GM23338 (cell line): ENCODE measurements at regions not wholly inside any gene's neighbourhood (a gene's known extent, or its start where the extent isn't known, plus 50 kb on each side); places are given as distances from the start of the nearest gene placed in this dataset.

ENCODE experiments used
- ATAC-seq: fragments of 200-7000 bp; cut with Tn5 transposase; 3 replicates; pipeline ENCODE4 v1.9.1; 2020
- DNase-seq: peaks from one replicate; pipeline ENCODE4 v3.0.0-alpha.2; 2015; ENCODE audit warnings: low spot score
- H2AFZ ChIP-seq: fragments of 200-600 bp; sonication (generic); 2 replicates; pipeline ENCODE4 v1.8.0; 2016; ENCODE audit warnings: antibody characterized with exemption, mild to moderate bottlenecking, moderate library complexity
- H3F3A ChIP-seq: fragments of 200-600 bp; sonication (generic); replicated peaks from 2 replicates; pipeline ENCODE4 v1.8.0; 2017; ENCODE audit warnings: antibody characterized with exemption, mixed run types, low read depth
- H3K27ac ChIP-seq: fragments of 200-600 bp; sonication (generic); 2 replicates; pipeline ENCODE4 v1.6.1; 2016; ENCODE audit warnings: low read depth
- H3K27me3 ChIP-seq: fragments of 200-600 bp; sonication (generic); 2 replicates; pipeline ENCODE4 v1.8.0; 2016; ENCODE audit warnings: mild to moderate bottlenecking, mixed run types, moderate library complexity; ENCODE audit not compliant: insufficient read depth
- H3K36me3 ChIP-seq: fragments of 200-600 bp; sonication (generic); 2 replicates; pipeline ENCODE4 v1.8.0; 2016; ENCODE audit warnings: mild to moderate bottlenecking; ENCODE audit not compliant: insufficient read depth
- H3K4me1 ChIP-seq: fragments of 200-600 bp; sonication (generic); 2 replicates; pipeline ENCODE4 v1.8.0; 2016; ENCODE audit warnings: mild to moderate bottlenecking, moderate library complexity; ENCODE audit not compliant: insufficient read depth
- H3K4me2 ChIP-seq: fragments of 200-600 bp; sonication (generic); 2 replicates; pipeline ENCODE4 v1.7.1; 2017; ENCODE audit warnings: mixed run types
- H3K4me3 ChIP-seq: fragments of 200-600 bp; sonication (generic); 2 replicates; pipeline ENCODE4 v1.6.1; 2016; ENCODE audit warnings: mixed run types
- H3K79me2 ChIP-seq: fragments of 200-600 bp; sonication (generic); replicated peaks from 2 replicates; pipeline ENCODE4 v1.8.0; 2017; ENCODE audit warnings: mild to moderate bottlenecking; ENCODE audit not compliant: insufficient read depth
- H3K9me2 ChIP-seq: fragments of 200-600 bp; sonication (generic); 2 replicates; pipeline ENCODE4 v1.8.0; 2017; ENCODE audit not compliant: insufficient read depth
- H4K20me1 ChIP-seq: fragments of 200-600 bp; sonication (generic); replicated peaks from 2 replicates; pipeline ENCODE4 v1.8.0; 2017; ENCODE audit warnings: mild to moderate bottlenecking; ENCODE audit not compliant: insufficient read depth
- H3K27ac Mint-ChIP-seq: 2 replicates; pipeline ENCODE4 v1.8.0; 2020; ENCODE audit warnings: inconsistent platforms, mild to moderate bottlenecking, moderate library complexity, mixed read lengths
- H3K27me3 Mint-ChIP-seq: 3 replicates; pipeline ENCODE4 v1.8.0; 2022; ENCODE audit warnings: low read depth, mild to moderate bottlenecking, moderate library complexity, mixed read lengths, inconsistent platforms; ENCODE audit not compliant: insufficient read depth, poor library complexity
- H3K36me3 Mint-ChIP-seq: 3 replicates; pipeline ENCODE4 v1.8.0; 2021; ENCODE audit warnings: low read depth, mild to moderate bottlenecking, inconsistent platforms, moderate library complexity, mixed read lengths
- H3K4me1 Mint-ChIP-seq: 3 replicates; pipeline ENCODE4 v1.8.0; 2020; ENCODE audit warnings: mild to moderate bottlenecking, inconsistent platforms, mixed read lengths
- H3K4me3 Mint-ChIP-seq: 3 replicates; pipeline ENCODE4 v1.8.0; 2021; ENCODE audit warnings: moderate library complexity, mild to moderate bottlenecking, inconsistent platforms, mixed read lengths
- H3K9me3 Mint-ChIP-seq: 3 replicates; pipeline ENCODE4 v1.8.0; 2020; ENCODE audit warnings: moderate library complexity, mild to moderate bottlenecking, inconsistent platforms, mixed read lengths
- CREB1 ChIP-seq: fragments of 250-450 bp; sonication (Bioruptor Pico); IDR thresholded peaks from 2 replicates; pipeline ENCODE4 v1.5.0; 2020; ENCODE audit warnings: low read depth, mild to moderate bottlenecking, moderate library complexity
- CTCF ChIP-seq, 2 experiments: fragments of 200-600 bp in 1 of 2; sonication (generic) in 1 of 2; conservative IDR thresholded peaks; 2 replicates each; pipeline versions ENCODE4 v1.5.1 to v1.6.1; 2016 to 2017; ENCODE audit warnings: antibody characterized with exemption in 2 of 2, low read depth in 2 of 2, mild to moderate bottlenecking in 2 of 2, moderate library complexity in 1 of 2
- ETS1 ChIP-seq: IDR thresholded peaks from 2 replicates; pipeline ENCODE4 v1.6.1; 2016; ENCODE audit warnings: antibody characterized with exemption
- EZH2 ChIP-seq: fragments of 200-600 bp; sonication (generic); IDR thresholded peaks from one replicate; pipeline ENCODE4 v1.8.0; 2017; ENCODE audit warnings: antibody characterized with exemption, mild to moderate bottlenecking, low read depth; ENCODE audit not compliant: unreplicated experiment
- EZH2phosphoT487 ChIP-seq: fragments of 200-600 bp; sonication (generic); IDR thresholded peaks from one replicate; pipeline ENCODE4 v1.8.1; 2018; ENCODE audit warnings: antibody characterized with exemption; ENCODE audit not compliant: unreplicated experiment
- JUNB ChIP-seq: IDR thresholded peaks from one replicate; pipeline ENCODE4 v1.6.1; 2016; ENCODE audit warnings: antibody characterized with exemption; ENCODE audit not compliant: unreplicated experiment
- NANOG ChIP-seq: IDR thresholded peaks from 2 replicates; pipeline ENCODE4 v1.6.1; 2016; ENCODE audit warnings: antibody characterized with exemption, borderline replicate concordance
- POLR2AphosphoS5 ChIP-seq: IDR thresholded peaks from 2 replicates; pipeline ENCODE4 v1.6.1; 2016; ENCODE audit warnings: antibody characterized with exemption, low read depth
- REST ChIP-seq: IDR thresholded peaks from one replicate; pipeline ENCODE4 v1.6.1; 2018; ENCODE audit warnings: antibody characterized with exemption; ENCODE audit not compliant: unreplicated experiment
- STAT1 ChIP-seq: IDR thresholded peaks from one replicate; pipeline ENCODE4 v1.6.1; 2016; ENCODE audit warnings: antibody characterized with exemption; ENCODE audit not compliant: unreplicated experiment
- ZNF114 ChIP-seq: fragments of 250-450 bp; sonication (Bioruptor Pico); IDR thresholded peaks from 2 replicates; pipeline ENCODE4 v1.5.0; 2020; ENCODE audit warnings: mild to moderate bottlenecking, moderate library complexity

- Histone ChIP-seq H4K20me1 (no peaks in the 10 kb centered on the region), H3K4me1 (peaks cover 23% of the 10 kb centered on the region), H3K4me3 (no peak overlapping the region), H3K36me3 (no peaks in the 10 kb centered on the region), H3K79me2 (no peaks in the 10 kb centered on the region), H2AFZ (no peak overlapping the region; the same call in 1 of the 2 replicates), H3K27me3 (no peaks in the 10 kb centered on the region), H3K27ac (no peak overlapping the region), H3K4me2 (no peak overlapping the region), H3K9me2 (0 out of 2 replicates have a peak, but pooled peaks cover 3% of the 10 kb centered on the region), H3F3A (no peaks in the 10 kb centered on the region)
- Mint-ChIP-seq H3K36me3 (no peaks in the 10 kb centered on the region), H3K9me3 (no peaks in the 10 kb centered on the region), H3K27me3 (no peaks in the 10 kb centered on the region), H3K4me1 (peaks cover 21% of the 10 kb centered on the region), H3K27ac (peak overlapping the region; percentile 85; the same call in 1 of the 2 replicates), H3K4me3 (no peak overlapping the region)
- ATAC-seq (no peak), DNase-seq (no peak)
- TF ChIP-seq JUNB: no peak
- TF ChIP-seq EZH2phosphoT487: no peak
- TF ChIP-seq ETS1: no peak
- TF ChIP-seq NANOG: no peak
- no peak for TF ChIP-seq REST
- no peak for TF ChIP-seq CTCF (conservative IDR thresholded peaks at IDR 0.05; ENCODE audit: low read depth in 2 of 2)
These were observed 233.2 kb upstream of the NR5A2 start for GRCh38 chr1:199794105-199794863.

GRCh38 chr1:199799116-199799515 lies 228.4 kb upstream of the NR5A2 start:
- H3K9me3 Mint-ChIP-seq: no peaks in the 10 kb centered on the region
- no peaks in the 10 kb centered on the region for H3K9me2 ChIP-seq
- DNase-seq: peak; percentile 40
- TF ChIP-seq ZNF114 (CRISPR knock-in tag) (no peak), EZH2phosphoT487 (no peak), CREB1 (CRISPR knock-in tag) (no peak), STAT1 (no peak), JUNB (no peak), EZH2 (no peak), REST (no peak), NANOG (no peak), POLR2AphosphoS5 (no peak)

More at GRCh38 chr1:199799116-199799515, 228.4 kb upstream of the NR5A2 start:
- no peak overlapping the region for H3K4me2 ChIP-seq
- no peak overlapping the region for H3K27ac ChIP-seq
- Mint-ChIP-seq H3K4me1 (peaks cover 16% of the 10 kb centered on the region), H3K27me3 (no peaks in the 10 kb centered on the region), H3K4me3 (no peak overlapping the region), H3K36me3 (no peaks in the 10 kb centered on the region), H3K27ac (peak overlapping the region; percentile 52; the same call in 1 of the 2 replicates)
- no peaks in the 10 kb centered on the region for H4K20me1 ChIP-seq
- no peaks in the 10 kb centered on the region for H3F3A ChIP-seq
- ATAC-seq: peak; percentile 68
- no peak overlapping the region for H2AFZ ChIP-seq
- H3K27me3 ChIP-seq: no peaks in the 10 kb centered on the region
- H3K4me1 ChIP-seq: peaks cover 2% of the 10 kb centered on the region; the same call in 1 of the 2 replicates
- no peaks in the 10 kb centered on the region for H3K36me3 ChIP-seq
- no peak overlapping the region for H3K4me3 ChIP-seq
- no peaks in the 10 kb centered on the region for H3K79me2 ChIP-seq
